ENCODE measurements at regions not wholly inside any gene's neighbourhood (a gene's known extent, or its start where the extent isn't known, plus 50 kb on each side); places are given as distances from the start of the nearest gene placed in this dataset.

- no peaks in the 10 kb centered on the region for H3K79me2 ChIP-seq (ENCODE audit: insufficient read depth, low read length)
- H3K9ac ChIP-seq (ENCODE audit: insufficient read depth, low read depth, low read length) = no peak overlapping the region
- no peak overlapping the region for H3K27ac ChIP-seq (ENCODE audit: extremely low read length, insufficient read depth, low read length)
- POLR2A ChIA-PET = no interaction called here
- no TSS peak for BruUV-seq (replicated peaks)
- 38% methylated on average over 11 of the region's 14 CpGs for WGBS (ENCODE audit: low lambda C conversion rate)
- FAIRE-seq = no peak
- no peaks in the 10 kb centered on the region for H4K20me1 ChIP-seq (ENCODE audit: insufficient read depth, low read length)
- H3K4me3 ChIP-seq (replicated peaks in 1 of 3; ENCODE audit: insufficient read depth in 1 of 3, low read depth in 2 of 3, low read length in 3 of 3) = no peak overlapping the region
- no peak overlapping the region for H2AFZ ChIP-seq (ENCODE audit: low read length)
- H3K27me3 ChIP-seq (ENCODE audit: control insufficient read depth in 1 of 2, insufficient read depth in 2 of 2, low read length in 2 of 2) = peaks cover 20 to 67% of the 10 kb centered on the region in 2 experiments
- CTCF ChIA-PET (ENCODE audit: low intra/inter-chr PET ratio, low total read pairs) = no interaction called here
- H3K4me2 ChIP-seq (ENCODE audit: low read depth, low read length) = no peak overlapping the region
- H3K9me3 ChIP-seq (ENCODE audit: low read length) = no peaks in the 10 kb centered on the region
- H3K4me1 ChIP-seq (ENCODE audit: insufficient read depth, low read length) = no peaks in the 10 kb centered on the region
- DNase-seq (ENCODE audit: low spot score) = no peak
- H3K36me3 ChIP-seq (replicated peaks in 1 of 2; ENCODE audit: control insufficient read depth in 1 of 2, insufficient read depth in 2 of 2, low read length in 2 of 2) = no peaks in the 10 kb centered on the region
- intact Hi-C loops (cut with micrococcal nuclease; ENCODE audit: unreplicated experiment) (no loop called here), in situ Hi-C loops (cut with HindIII; ENCODE audit: extremely low pct_ligation_motif_present, low pct_unique_long_range_greater_than_20kb) (loop anchor here (10.0 kb wide), 1 partner anchor 872 kb away; no protein-coding TSS in a partner anchor)
- no peak for ATAC-seq
- TF ChIP-seq ZBTB3 (CRISPR knock-in tag; IDR thresholded peaks at IDR 0.05; ENCODE audit: borderline replicate concordance, low read depth) (no peak), PAF1 (CRISPR knock-in tag; IDR thresholded peaks at IDR 0.05) (no peak), ZNF136 (CRISPR knock-in tag; IDR thresholded peaks at IDR 0.05; ENCODE audit: low read depth) (no peak), ZBTB40 (IDR thresholded peaks at IDR 0.05) (no peak), ZBTB40 (CRISPR knock-in tag; IDR thresholded peaks at IDR 0.05) (no peak), IKZF1 (IDR thresholded peaks at IDR 0.05) (no peak), ZNF274 (CRISPR knock-in tag; IDR thresholded peaks at IDR 0.05) (no peak), HES4 (CRISPR knock-in tag; IDR thresholded peaks at IDR 0.05; ENCODE audit: borderline replicate concordance) (no peak), ZBTB1 (CRISPR knock-in tag; IDR thresholded peaks at IDR 0.05; ENCODE audit: borderline replicate concordance) (no peak), ARID5B (CRISPR knock-in tag; IDR thresholded peaks at IDR 0.05) (no peak), SKIL (CRISPR knock-in tag; IDR thresholded peaks at IDR 0.05; ENCODE audit: borderline replicate concordance) (no peak)
These were observed 860.1 kb downstream of the TBC1D22A start for GRCh38 chr22:47622541-47622940.

Data from HepG2 (cell line).